ENCODE measurements at regions not wholly inside any gene's neighbourhood (a gene's known extent, or its start where the extent isn't known, plus 50 kb on each side); places are given as distances from the start of the nearest gene placed in this dataset.

DNA sequence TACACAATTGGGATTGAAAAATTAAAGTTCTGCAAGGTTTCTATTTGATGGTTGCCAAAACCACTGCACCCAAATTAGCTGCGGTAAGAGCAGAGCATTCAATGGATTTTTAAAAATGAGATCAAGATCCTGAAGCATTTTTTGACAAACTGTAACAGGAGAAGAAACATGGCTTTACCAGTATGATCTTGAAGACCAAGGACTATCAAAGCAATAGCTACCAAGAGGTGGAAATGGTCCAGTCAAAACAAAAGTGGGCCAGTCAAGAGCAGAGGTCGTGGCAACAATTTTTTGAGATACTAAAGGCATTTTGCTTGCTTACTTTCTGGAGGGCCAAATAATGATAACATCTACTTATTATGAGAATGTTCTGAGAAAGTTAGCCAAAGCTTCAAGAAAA, 186.8 kb downstream of the RDH14 start:
- DNase-seq: no peak

DNA sequence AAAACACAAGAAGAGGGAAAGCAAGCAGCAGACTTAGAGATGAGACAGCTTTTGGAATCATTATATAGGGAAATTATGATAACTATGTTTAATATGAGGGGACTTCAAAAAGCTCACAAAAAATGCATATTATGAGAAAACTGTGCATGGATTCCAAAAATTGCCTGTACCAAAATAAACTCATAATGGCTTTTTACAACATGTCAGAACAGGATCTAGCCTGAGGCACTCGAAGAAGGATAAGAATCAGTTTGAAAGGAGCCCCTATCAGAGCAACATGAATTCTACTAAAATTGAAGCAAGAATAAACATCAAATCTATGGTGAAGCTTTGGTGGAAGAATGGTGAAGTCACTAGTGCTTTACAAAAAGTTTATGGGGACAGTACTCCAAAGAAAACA, 187.4 kb downstream of the RDH14 start:
- no peak for DNase-seq

DNA sequence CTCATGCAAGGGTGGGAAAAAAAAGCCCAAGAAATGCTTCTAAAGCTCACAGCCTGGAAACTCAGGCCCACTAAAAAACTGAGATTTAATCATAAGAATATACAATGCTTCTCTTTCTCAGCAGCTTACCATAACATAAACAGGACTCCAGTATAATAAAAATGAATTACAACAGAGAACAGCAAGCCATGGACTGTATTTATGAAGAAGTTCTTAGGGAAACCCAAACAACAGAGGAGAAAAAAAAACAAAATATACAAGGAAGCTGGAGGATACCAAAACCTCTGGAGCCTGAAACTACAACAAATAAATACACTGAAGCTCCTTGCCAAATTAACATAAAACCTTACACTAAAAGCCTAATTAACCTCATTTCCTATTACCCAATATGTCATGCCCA, 187.8 kb downstream of the RDH14 start:
- DNase-seq: no peak

DNA sequence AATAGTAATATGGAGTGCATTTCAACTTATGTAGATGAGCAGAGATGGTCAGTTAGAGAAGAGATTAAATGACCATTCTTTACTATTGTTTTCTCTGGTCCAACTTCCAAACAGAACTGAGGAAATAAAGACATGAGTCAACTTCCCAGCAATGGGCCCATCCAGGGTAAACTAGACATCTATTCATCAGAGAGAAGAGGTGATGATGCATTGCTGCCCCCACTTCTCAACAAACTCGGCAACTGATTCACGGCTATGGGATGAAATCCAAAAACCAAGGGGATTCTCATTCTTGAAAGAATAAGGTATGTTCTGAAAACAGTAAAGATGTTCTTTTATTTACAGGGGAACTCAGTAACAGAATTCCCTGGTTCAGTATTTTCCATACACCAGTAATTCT, 190.7 kb downstream of the RDH14 start:
- DNase-seq: no peak

DNA sequence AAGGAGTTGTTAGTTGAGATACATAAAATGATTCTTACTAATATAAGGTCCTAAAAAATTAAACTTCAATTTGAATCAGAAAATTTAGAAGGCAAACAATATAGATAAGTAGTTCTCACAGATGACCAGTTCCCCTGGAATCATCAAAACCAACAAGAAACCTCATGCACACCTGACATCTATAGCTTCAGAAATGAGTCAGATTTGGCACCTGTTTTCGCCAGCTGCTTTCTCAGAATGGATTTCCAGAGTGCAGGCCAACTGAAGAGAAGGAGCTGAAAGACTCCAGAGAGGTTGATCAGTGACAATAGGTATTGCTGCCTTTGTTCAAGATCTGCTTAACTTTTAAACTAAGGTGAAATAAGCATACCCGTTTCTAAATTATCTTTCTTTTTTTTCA, 192.4 kb downstream of the RDH14 start:
- no peak for DNase-seq

- DNase-seq: no peak
Observed at GRCh38 chr2:18365342-18365741, 195.1 kb downstream of the RDH14 start.

GRCh38 chr2:18363348-18363747, 197.1 kb downstream of the RDH14 start:
- DNase-seq: no peak

DNA sequence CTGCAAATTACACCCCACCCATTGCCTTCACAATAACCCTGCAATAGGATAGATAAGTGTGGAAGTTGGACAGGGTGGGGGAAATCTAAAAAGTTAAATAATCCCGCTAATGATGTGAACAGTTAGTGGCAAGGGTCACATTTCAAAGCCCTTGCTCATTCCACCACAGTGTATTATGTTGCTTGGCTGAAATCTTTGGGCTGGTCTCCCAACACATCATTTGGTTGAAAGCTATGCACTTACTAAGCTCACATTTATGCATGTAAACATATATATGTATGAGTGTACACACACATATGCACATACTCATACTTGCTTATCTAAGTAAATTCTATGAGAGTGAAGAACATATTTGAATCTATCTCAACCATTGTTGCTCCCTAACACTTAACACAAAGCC, 197.8 kb downstream of the RDH14 start:
- DNase-seq: no peak

- no peak for DNase-seq
Observed at GRCh38 chr2:18357537-18357936, 202.9 kb downstream of the RDH14 start.

DNA sequence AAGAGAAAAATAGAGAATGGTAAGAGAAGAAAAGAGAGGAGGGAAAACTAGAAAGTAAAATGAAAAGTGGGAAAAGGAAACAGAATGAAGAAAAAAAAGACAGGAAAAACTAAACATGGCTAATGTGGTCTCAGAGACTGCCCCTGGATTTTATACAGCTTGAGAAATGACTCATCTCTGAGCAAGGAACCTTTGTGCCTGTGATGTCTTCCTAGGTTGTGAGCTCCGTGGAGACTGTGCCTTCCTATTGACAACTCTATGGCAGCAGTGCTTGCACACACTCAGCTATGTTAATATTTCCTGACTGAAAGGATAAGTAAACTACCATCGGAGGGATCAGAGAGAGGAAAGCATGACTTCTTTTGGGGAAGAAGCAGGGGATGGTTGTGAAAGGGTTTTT, 203.8 kb downstream of the RDH14 start:
- DNase-seq: no peak

DNA sequence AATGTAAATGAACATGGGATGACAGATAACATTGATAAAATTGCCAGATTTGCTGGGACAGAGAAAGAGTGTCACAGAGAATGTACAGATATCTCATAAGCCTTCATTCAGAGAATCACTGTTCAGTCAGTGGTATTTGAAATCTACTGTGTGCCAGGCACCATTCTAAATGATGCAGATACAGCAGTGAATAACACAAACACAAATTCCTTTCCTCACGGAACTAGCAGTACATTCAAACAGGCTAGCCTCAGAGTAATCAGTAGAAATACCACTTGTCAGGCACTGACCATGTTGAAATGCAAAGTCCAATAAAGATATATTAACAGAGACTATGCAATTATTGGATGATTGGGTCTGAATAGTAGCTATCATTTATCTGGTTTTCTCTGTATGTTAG, 211.0 kb downstream of the RDH14 start:
- DNase-seq: no peak

DNA sequence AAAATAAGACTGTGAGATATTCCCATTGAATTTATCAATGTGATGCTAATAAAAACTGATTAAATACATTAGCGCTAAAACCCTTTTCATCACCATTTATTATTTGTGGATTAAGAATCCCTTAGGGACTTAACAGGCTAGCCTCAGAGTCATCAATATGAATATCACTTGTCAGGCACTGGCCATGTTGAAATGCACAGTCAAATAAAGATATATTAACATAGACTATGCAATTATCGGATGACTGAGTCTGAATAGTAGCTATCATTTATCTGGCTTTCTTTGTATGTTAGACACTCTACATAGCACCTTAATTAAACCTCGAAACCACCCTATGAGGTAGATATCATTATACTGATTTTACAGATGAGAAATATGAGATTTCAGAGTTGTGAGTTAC, 213.6 kb downstream of the RDH14 start:
- no peak for DNase-seq

GRCh38 chr2:18346344-18346743, 214.1 kb downstream of the RDH14 start:
- DNase-seq: no peak

GRCh38 chr2:18345848-18346247, 214.6 kb downstream of the RDH14 start:
- DNase-seq: peak; percentile 70

DNA sequence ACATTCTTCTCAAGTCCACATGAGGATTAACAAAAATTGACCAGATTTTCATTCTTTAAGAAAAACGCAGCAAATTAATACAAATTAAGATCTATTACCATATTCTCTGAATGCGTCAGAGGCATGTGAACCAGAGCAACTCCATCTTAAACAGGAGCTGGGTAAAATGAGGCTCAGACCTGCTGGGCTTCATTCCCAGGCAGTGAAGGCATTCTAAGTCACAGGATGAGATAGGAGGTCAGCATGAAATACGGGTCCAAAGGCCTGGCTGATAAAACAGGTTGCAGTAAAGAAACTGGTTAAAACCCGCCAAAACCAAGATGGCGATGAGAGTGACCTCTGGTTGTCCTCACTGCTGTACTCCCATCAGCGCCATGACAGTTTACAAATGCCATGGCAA, 217.6 kb downstream of the RDH14 start:
- no peak for DNase-seq

DNA sequence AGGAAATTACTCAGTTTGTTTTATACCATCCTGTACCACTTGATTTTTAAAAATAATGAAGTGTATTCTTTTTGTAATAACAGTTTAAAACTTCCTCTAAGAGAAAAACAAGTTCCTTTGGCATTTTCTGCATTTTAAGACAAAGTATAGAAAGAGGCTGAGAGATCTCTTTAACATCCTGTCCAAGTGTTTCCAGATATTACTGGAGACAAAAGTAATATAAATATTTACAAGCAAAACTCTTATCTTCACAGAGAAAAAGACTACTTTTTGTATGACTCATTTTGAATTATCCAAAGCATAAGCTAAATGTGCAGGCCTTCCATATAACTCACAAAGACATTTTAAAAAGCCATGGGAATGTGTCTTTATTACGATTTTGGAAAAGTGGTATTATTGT, 221.1 kb downstream of the RDH14 start:
- DNase-seq: no peak

GRCh38 chr2:18336975-18337374, 223.5 kb downstream of the RDH14 start:
- DNase-seq: no peak

- no peak for DNase-seq
Observed at GRCh38 chr2:18332477-18332876, 228.0 kb downstream of the RDH14 start.

GRCh38 chr2:18325118-18325517, 235.3 kb downstream of the RDH14 start:
- no peak for DNase-seq

- DNase-seq: no peak
Observed at GRCh38 chr2:18319987-18320386, 240.5 kb downstream of the RDH14 start.

GRCh38 chr2:18317017-18317416, 243.4 kb downstream of the RDH14 start:
- no peak for DNase-seq

GRCh38 chr2:18312818-18313217, 247.6 kb downstream of the RDH14 start:
- DNase-seq: no peak

GRCh38 chr2:18311420-18312195, 248.8 kb downstream of the RDH14 start:
- no peak for DNase-seq

DNA sequence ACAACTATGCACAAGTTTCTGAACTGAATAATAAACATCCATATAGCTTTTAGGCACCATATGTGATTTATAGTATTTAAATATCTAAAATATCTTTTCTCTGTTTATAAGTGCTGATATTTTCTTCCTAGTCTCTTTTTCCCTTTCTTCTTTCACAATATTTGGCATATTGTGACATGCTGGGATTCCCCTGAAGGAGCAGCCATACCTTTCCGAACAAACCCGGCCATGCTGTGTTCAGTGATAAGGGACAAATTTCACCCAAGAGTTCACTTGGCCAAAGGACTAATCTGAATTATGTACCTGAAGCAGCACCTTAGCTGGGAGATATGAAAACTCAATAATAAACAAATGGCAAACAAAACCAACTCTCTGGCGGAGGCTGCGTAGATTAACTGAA, 250.8 kb downstream of the RDH14 start:
- DNase-seq: no peak

DNA sequence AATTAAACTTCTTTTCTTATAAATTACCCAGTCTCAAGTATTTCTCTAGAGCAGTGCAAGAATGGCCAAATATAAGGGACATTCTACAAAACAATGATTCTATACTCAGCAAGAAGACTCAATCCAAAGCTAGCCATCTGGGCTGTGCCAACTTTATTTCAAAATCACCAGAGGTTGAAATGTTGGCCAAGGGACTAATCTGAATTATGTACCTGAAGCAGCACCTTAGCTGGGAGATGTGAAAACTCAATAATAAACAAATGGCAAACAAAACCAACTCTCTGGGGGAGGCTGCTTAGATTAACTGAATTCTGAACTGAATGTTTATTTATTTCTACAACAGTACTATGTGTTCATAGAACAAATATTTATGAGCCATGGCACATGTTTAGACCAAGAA, 251.3 kb downstream of the RDH14 start:
- DNase-seq: no peak

- no peak for DNase-seq
Observed at GRCh38 chr2:18304849-18305248, 255.6 kb downstream of the RDH14 start.

Measured in NCI-H524 treated with DMSO at 0.1 percent for 48 hours (cell line).